Effector memory CD8-positive, alpha-beta T cell (primary cell): ENCODE measurements at regions not wholly inside any gene's neighbourhood (a gene's known extent, or its start where the extent isn't known, plus 50 kb on each side); places are given as distances from the start of the nearest gene placed in this dataset.

Source experiments
- ATAC-seq: fragments of 150-1000 bp; cut with Tn5 transposase; replicated peaks from 2 replicates; pipeline ENCODE4 v1.10.0; 2021; ENCODE audit warnings: mild to moderate bottlenecking, moderate library complexity
- DNase-seq, 3 experiments: peaks; one replicate each; pipeline ENCODE4 v3.0.0; 2021
- H3K27ac Mint-ChIP-seq, 2 donors: one replicate each; pipeline ENCODE4 v1.8.0; 2022; ENCODE audit warnings: mild to moderate bottlenecking in 2 of 2, mixed read lengths in 2 of 2, moderate library complexity in 2 of 2
- H3K27me3 Mint-ChIP-seq, 2 donors: one replicate each; pipeline ENCODE4 v1.8.0; 2022; ENCODE audit warnings: mixed read lengths in 2 of 2
- H3K36me3 Mint-ChIP-seq: one replicate; pipeline ENCODE4 v1.8.0; 2022; ENCODE audit warnings: mild to moderate bottlenecking, moderate library complexity, mixed read lengths; ENCODE audit not compliant: insufficient read depth
- H3K4me1 Mint-ChIP-seq, 2 donors: one replicate each; pipeline ENCODE4 v1.8.0; 2022; ENCODE audit warnings: low read depth in 2 of 2, mixed read lengths in 2 of 2
- H3K4me3 Mint-ChIP-seq, 2 donors: one replicate each; pipeline ENCODE4 v1.8.0; 2022; ENCODE audit warnings: mild to moderate bottlenecking in 2 of 2, mixed read lengths in 2 of 2, moderate library complexity in 2 of 2
- H3K9me3 Mint-ChIP-seq, 2 donors: one replicate each; pipeline ENCODE4 v1.8.0; 2022; ENCODE audit warnings: mixed read lengths in 2 of 2

- H3K4me3 Mint-ChIP-seq = no peak overlapping the region
- ATAC-seq = no peak
- DNase-seq = no peak
- no peaks in the 10 kb centered on the region for H3K36me3 Mint-ChIP-seq
- H3K9me3 Mint-ChIP-seq = no peaks in the 10 kb centered on the region
- peaks cover 6 to 30% of the 10 kb centered on the region in 2 donors for H3K27me3 Mint-ChIP-seq
- no peak overlapping the region for H3K27ac Mint-ChIP-seq
- H3K4me1 Mint-ChIP-seq = peaks cover 0 to 2% of the 10 kb centered on the region in 2 donors
Measured at GRCh38 chr1:221888801-221889200, 146.9 kb upstream of the DUSP10 start.

DNA sequence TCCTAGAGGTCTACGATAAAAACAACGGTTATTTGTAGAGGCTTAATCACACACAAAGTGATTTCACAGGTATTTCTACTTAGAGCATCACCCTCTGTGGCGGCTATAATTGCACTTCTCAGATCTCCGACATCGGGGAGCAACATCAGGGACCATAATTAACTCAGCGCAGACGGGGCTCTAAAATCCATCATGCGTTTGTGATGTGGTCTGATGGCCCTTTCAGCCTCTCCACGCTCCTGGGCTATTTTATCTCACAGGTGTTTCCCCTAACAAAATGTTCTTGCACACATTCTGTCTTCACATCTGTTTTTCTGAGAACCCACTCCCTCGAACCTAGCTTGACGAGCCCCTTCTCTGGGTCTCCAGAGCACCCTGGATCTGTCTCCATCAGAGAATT lies 146.3 kb upstream of the DUSP10 start:
- Mint-ChIP-seq H3K4me1 (peaks cover 0 to 2% of the 10 kb centered on the region in 2 donors), H3K9me3 (no peaks in the 10 kb centered on the region), H3K36me3 (no peaks in the 10 kb centered on the region), H3K4me3 (no peak overlapping the region), H3K27me3 (peaks cover 6 to 30% of the 10 kb centered on the region in 2 donors), H3K27ac (no peak overlapping the region)
- no peak for ATAC-seq
- no peak for DNase-seq

- Mint-ChIP-seq H3K27me3 (peaks cover 6 to 30% of the 10 kb centered on the region in 2 donors), H3K4me1 (peaks cover 0 to 2% of the 10 kb centered on the region in 2 donors), H3K36me3 (no peaks in the 10 kb centered on the region), H3K4me3 (no peak overlapping the region), H3K9me3 (no peaks in the 10 kb centered on the region), H3K27ac (no peak overlapping the region)
- no peak for ATAC-seq
- no peak for DNase-seq
Measured at GRCh38 chr1:221887758-221888157, 145.9 kb upstream of the DUSP10 start.

- ATAC-seq (no peak), DNase-seq (no peak)
- Mint-ChIP-seq H3K9me3 (no peaks in the 10 kb centered on the region), H3K4me3 (no peak overlapping the region), H3K4me1 (peaks cover 0 to 2% of the 10 kb centered on the region in 2 donors), H3K27ac (no peak overlapping the region), H3K27me3 (peaks cover 6 to 30% of the 10 kb centered on the region in 2 donors), H3K36me3 (no peaks in the 10 kb centered on the region)
Measured at GRCh38 chr1:221887415-221887746, 145.5 kb upstream of the DUSP10 start.

DNA sequence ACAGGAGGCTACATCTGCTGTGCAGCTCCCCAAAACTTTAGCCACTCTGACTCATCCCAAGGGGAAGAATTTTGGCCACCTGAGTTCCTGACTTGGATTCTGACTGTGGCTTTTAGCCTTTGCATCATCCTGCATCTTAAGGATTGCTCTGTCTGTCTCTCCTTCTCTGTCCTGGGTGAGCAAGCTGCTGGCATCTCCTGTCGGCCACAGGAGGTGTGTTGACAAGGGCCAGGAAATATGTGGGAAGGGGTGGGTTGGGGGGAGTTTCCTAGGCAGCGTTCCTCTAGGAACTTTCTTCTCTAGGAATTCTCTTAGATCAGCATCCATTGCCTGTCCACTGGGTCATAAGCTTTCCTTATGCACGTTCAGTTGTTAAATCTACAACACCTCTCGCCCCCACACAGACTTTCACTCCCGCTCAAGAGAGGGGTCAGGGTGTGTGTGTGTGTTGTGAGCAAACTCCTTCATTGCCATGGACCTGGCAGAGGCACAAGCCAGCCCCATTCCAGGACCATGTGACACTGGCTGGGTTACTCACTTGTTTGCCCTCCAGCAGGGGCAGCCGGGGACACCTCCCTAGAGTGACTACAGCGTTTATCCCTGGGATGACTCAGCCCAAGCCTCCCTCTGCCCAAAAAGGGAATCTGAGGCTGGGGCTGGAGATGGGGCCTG lies 145.0 kb upstream of the DUSP10 start:
- peaks cover 6 to 30% of the 10 kb centered on the region in 2 donors for H3K27me3 Mint-ChIP-seq
- no peak overlapping the region for H3K4me3 Mint-ChIP-seq
- H3K4me1 Mint-ChIP-seq = peaks cover 0 to 2% of the 10 kb centered on the region in 2 donors
- no peaks in the 10 kb centered on the region for H3K36me3 Mint-ChIP-seq
- ATAC-seq = no peak
- no peak for DNase-seq
- H3K27ac Mint-ChIP-seq = no peak overlapping the region
- no peaks in the 10 kb centered on the region for H3K9me3 Mint-ChIP-seq

GRCh38 chr1:221886311-221886710 lies 144.4 kb upstream of the DUSP10 start:
- H3K36me3 Mint-ChIP-seq = no peaks in the 10 kb centered on the region
- DNase-seq (no peak), ATAC-seq (no peak)
- H3K9me3 Mint-ChIP-seq = no peaks in the 10 kb centered on the region
- H3K4me1 Mint-ChIP-seq = peaks cover 0 to 2% of the 10 kb centered on the region in 2 donors
- H3K4me3 Mint-ChIP-seq = no peak overlapping the region
- peaks cover 6 to 30% of the 10 kb centered on the region in 2 donors for H3K27me3 Mint-ChIP-seq
- peak overlapping the region in 1 of 2 donors; percentile 57 for H3K27ac Mint-ChIP-seq

GRCh38 chr1:221884821-221885220 lies 142.9 kb upstream of the DUSP10 start:
- Mint-ChIP-seq H3K4me1 (peaks cover 0 to 2% of the 10 kb centered on the region in 2 donors), H3K36me3 (no peaks in the 10 kb centered on the region), H3K27ac (no peak overlapping the region), H3K4me3 (no peak overlapping the region), H3K9me3 (no peaks in the 10 kb centered on the region), H3K27me3 (peaks cover 6 to 30% of the 10 kb centered on the region in 2 donors)
- ATAC-seq = no peak
- no peak for DNase-seq

DNA sequence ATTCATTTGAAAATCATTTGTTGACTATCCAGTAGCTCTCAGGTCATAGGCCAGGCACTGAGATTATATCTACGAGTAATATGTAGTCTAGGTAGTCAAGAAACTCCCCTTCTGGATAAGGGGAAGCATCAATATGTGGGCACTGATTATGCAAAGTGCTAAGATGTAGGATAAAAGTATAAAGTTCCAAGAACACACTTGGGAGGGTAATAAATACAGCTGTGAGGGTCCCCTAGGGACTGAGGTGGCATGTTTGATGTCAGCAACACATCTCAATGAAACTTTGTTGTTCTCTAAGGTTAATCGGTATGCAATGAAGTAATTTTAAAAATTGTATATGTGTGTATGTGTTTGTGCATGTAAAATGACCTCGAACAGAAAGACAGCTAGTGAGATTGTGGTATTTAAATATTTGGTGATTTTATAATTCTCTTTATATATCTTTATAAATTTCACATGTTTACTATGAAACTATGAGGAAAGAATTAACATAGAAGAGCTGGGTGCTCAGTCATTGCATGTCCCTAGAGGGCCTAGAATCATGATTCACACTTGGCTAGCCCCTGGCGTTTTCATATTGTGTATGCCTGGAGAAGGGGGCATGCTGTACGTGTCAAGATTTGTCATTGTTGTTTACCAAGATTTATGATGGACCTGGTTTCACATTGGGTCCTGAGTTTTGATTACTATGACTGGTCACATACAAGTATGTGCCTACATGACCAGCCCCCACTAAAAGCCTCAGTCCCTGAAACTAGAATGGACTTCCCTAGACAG lies 140.1 kb upstream of the DUSP10 start:
- Mint-ChIP-seq H3K27ac (no peak overlapping the region), H3K4me3 (no peak overlapping the region), H3K4me1 (peaks cover 0 to 2% of the 10 kb centered on the region in 2 donors), H3K27me3 (peaks cover 6 to 9% of the 10 kb centered on the region in 2 donors), H3K36me3 (no peaks in the 10 kb centered on the region), H3K9me3 (no peaks in the 10 kb centered on the region)
- ATAC-seq (no peak), DNase-seq (no peak)

DNA sequence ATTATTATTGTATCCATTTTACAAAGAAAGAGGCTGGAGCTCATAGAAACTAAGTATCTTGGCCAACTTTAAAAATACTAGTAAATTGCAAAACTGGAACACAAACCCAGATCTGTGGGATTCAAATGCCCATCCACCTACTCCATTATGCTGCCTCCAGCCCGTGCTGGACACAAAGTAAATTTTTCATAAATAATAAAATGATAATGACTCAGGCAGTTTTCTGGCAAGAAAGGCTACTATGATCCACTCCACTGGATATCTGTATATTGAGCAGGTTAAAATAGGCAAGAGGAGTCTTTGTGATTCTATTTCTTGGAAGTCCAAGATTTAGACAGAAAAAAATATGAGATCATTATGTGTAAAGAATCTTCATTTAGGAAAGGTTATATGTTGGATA lies 138.3 kb upstream of the DUSP10 start:
- no peaks in the 10 kb centered on the region for H3K4me1 Mint-ChIP-seq
- ATAC-seq = no peak
- H3K4me3 Mint-ChIP-seq = no peak overlapping the region
- DNase-seq = no peak
- no peaks in the 10 kb centered on the region for H3K9me3 Mint-ChIP-seq
- no peak overlapping the region for H3K27ac Mint-ChIP-seq
- H3K27me3 Mint-ChIP-seq = no peaks in the 10 kb centered on the region
- H3K36me3 Mint-ChIP-seq = no peaks in the 10 kb centered on the region

DNA sequence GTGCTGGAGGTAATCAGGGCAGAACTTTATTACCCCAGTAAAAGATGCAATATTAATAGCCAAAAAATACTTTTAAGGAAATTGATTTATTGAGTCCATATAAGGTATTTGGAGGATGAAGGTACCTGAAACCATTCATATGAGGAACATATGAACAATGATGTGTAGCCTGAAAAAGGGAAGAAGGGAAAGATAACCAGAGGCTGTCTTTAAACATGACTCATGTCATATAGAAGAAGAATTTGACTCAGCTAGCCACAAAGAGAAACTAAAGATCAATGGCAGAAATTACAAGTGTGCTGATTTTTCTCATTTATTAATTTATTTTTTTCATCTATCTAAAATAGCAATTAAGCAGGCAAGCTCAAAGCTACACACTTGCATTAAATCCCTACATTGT lies 136.2 kb upstream of the DUSP10 start:
- Mint-ChIP-seq H3K9me3 (no peaks in the 10 kb centered on the region), H3K4me3 (no peak overlapping the region), H3K27ac (no peak overlapping the region), H3K36me3 (peaks cover 3% of the 10 kb centered on the region), H3K27me3 (no peaks in the 10 kb centered on the region), H3K4me1 (no peaks in the 10 kb centered on the region)
- ATAC-seq = no peak
- no peak for DNase-seq

DNA sequence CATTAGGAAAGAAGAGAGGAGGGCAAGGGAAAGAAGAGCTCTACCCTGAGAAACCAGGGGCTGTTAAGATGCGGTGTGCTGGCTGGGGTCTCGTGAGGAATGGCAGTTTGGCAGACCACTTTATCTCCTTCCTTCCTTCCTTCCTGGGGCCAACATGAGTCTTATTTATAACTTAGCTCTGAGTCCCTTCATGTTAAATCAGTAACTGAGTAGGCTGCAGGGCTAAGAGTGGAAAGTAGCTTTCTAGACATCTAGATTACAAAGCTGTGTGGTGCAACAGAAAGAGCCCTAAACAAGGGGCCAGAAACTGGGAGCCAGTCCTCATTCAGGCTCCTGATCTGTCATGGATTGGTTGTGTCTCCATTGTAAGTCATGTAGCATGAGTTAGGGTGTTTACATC lies 135.4 kb upstream of the DUSP10 start:
- Mint-ChIP-seq H3K4me1 (no peaks in the 10 kb centered on the region), H3K27ac (no peak overlapping the region), H3K9me3 (no peaks in the 10 kb centered on the region), H3K4me3 (no peak overlapping the region), H3K36me3 (peaks cover 3% of the 10 kb centered on the region), H3K27me3 (no peaks in the 10 kb centered on the region)
- DNase-seq = no peak
- ATAC-seq = no peak

DNA sequence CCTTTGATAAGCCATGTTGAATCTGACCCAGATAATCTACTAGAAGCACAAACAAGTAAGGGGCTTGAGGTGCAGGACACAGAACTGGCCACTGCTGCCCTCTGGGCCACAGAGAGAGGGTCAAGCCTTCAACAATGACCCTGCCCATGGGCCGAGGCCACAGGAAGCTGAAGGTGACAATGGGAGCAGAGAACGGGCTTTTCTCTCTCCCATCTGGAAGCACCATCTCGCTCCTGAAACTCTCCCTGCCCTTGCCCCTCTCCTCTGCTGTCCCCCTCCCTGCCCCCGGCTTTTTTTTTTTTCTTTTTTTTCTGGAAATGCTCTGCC lies 133.1 kb upstream of the DUSP10 start:
- Mint-ChIP-seq H3K9me3 (no peaks in the 10 kb centered on the region), H3K4me3 (no peak overlapping the region), H3K27me3 (no peaks in the 10 kb centered on the region), H3K36me3 (peaks cover 3% of the 10 kb centered on the region), H3K4me1 (no peaks in the 10 kb centered on the region), H3K27ac (no peak overlapping the region)
- no peak for ATAC-seq
- DNase-seq = no peak

- no peaks in the 10 kb centered on the region for H3K27me3 Mint-ChIP-seq
- no peaks in the 10 kb centered on the region for H3K4me1 Mint-ChIP-seq
- DNase-seq (no peak), ATAC-seq (no peak)
- H3K4me3 Mint-ChIP-seq = no peak overlapping the region
- H3K36me3 Mint-ChIP-seq = peaks cover 3% of the 10 kb centered on the region
- no peaks in the 10 kb centered on the region for H3K9me3 Mint-ChIP-seq
- H3K27ac Mint-ChIP-seq = no peak overlapping the region
Measured at GRCh38 chr1:221874285-221875003, 132.6 kb upstream of the DUSP10 start.

GRCh38 chr1:221873673-221874072 lies 131.8 kb upstream of the DUSP10 start:
- no peak overlapping the region for H3K4me3 Mint-ChIP-seq
- H3K27ac Mint-ChIP-seq = no peak overlapping the region
- no peak for ATAC-seq
- DNase-seq = no peak
- no peaks in the 10 kb centered on the region for H3K9me3 Mint-ChIP-seq
- H3K27me3 Mint-ChIP-seq = no peaks in the 10 kb centered on the region
- peaks cover 3% of the 10 kb centered on the region for H3K36me3 Mint-ChIP-seq
- no peaks in the 10 kb centered on the region for H3K4me1 Mint-ChIP-seq
